ENCODE measurements at regions not wholly inside any gene's neighbourhood (a gene's known extent, or its start where the extent isn't known, plus 50 kb on each side); places are given as distances from the start of the nearest gene placed in this dataset.

DNA sequence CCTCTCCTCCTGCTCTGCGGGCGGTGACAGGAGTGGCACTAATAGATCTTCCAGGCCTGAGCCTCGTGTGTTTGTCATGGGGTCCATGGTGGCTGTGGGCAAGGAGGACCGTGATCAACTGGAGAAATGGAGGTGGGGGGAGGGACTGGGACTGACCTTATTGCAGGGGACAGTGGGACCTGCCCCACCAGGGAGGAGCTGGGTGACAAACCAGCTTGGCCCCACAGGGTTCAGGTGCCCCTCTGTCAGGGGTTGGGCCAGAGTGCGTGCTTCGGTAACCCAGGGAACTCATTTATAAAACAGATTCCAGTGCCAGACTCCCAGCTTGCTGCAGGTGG, 366.5 kb downstream of the BCOR start:
- no peaks in the 10 kb centered on the region for H3K36me3 ChIP-seq (replicated peaks in 1 of 2; ENCODE audit: control insufficient read depth in 1 of 2, insufficient read depth in 2 of 2, low read length in 1 of 2)
- no peak overlapping the region for H3K9ac ChIP-seq
- WGBS (ENCODE audit: low lambda C conversion rate): 67% methylated on average over 2 of the region's 6 CpGs
- peaks cover 6% of the 10 kb centered on the region for H3F3A ChIP-seq (replicated peaks; ENCODE audit: insufficient read depth)
- ChIA-PET POLR2A (interaction anchor here (0.5 to 1.6 kb wide), 6 partner anchors 80 to 755 kb away, joined by 3 to 8 read pairs (median 3); no protein-coding TSS in a partner anchor), CTCF (interaction anchor here (0.6 to 2.8 kb wide), 18 partner anchors 10 to 925 kb away, joined by 3 to 17 read pairs (median 4); no protein-coding TSS in a partner anchor)
- TF ChIP-seq FOSL2 (IDR thresholded peaks at IDR 0.05; ENCODE audit: borderline replicate concordance, low read depth): no peak
- no peak for TF ChIP-seq ELF1 (IDR thresholded peaks at IDR 0.05)
- no peak for TF ChIP-seq FOXJ3 (CRISPR knock-in tag; IDR thresholded peaks at IDR 0.05)
- TF ChIP-seq RXRA (IDR thresholded peaks at IDR 0.05; ENCODE audit: borderline replicate concordance, low read depth): no peak
- no peak for TF ChIP-seq RFX5 (IDR thresholded peaks at IDR 0.05; ENCODE audit: low read length)
- no peak for TF ChIP-seq POLR2AphosphoS5 (IDR thresholded peaks at IDR 0.05; ENCODE audit: low read depth, low read length)
- H3K27me3 ChIP-seq (ENCODE audit: insufficient read depth): peaks cover 10% of the 10 kb centered on the region; the same call in 1 of the 2 replicates
- H3K4me3 ChIP-seq (ENCODE audit: low read depth in 2 of 2, low read length in 1 of 2): no peak overlapping the region
- H3K9me3 ChIP-seq: no peaks in the 10 kb centered on the region
- no peak overlapping the region for H2AFZ ChIP-seq (ENCODE audit: low read depth)
- peak; percentile 19 for DNase-seq
- H3K79me2 ChIP-seq (ENCODE audit: insufficient read depth): no peaks in the 10 kb centered on the region
- peak overlapping the region; percentile 12 to 97; a peak in 3 of 4 replicates for H3K27ac ChIP-seq (ENCODE audit: low read depth in 2 of 2, low read length in 1 of 2)
- H4K20me1 ChIP-seq (ENCODE audit: insufficient read depth): no peaks in the 10 kb centered on the region
- H3K9me2 ChIP-seq: no peaks in the 10 kb centered on the region
- H3K4me1 ChIP-seq (ENCODE audit: control insufficient read depth in 1 of 2, insufficient read depth in 2 of 2, low read depth in 1 of 2, low read length in 1 of 2): peaks cover 0 to 63% of the 10 kb centered on the region in 2 experiments; a peak in 2 of 4 replicates
- no peak overlapping the region for H3K4me2 ChIP-seq

DNA sequence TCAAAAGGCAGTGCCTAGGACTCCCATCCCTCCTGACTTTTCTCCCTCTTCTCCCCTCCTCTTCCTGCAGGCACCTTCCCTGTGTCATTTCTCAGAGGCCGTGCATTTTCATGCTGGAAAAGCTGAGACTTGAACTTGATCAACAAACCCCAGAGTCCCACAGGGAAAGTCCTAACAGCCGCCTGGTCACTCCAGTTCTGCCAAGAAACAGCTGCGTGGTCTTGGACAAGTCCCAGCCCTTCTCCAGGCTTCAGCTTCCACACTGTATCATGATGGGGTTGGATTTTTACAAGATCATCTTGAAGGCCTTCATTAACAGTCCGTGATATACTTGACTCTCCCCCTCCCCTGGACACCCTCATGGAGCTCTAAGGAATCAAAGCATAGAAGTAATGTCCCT, 366.0 kb downstream of the BCOR start:
- Histone ChIP-seq H3K36me3 (replicated peaks in 1 of 2; ENCODE audit: control insufficient read depth in 1 of 2, insufficient read depth in 2 of 2, low read length in 1 of 2) (no peaks in the 10 kb centered on the region), H2AFZ (ENCODE audit: low read depth) (no peak overlapping the region), H3F3A (replicated peaks; ENCODE audit: insufficient read depth) (peaks cover 8% of the 10 kb centered on the region), H4K20me1 (ENCODE audit: insufficient read depth) (no peaks in the 10 kb centered on the region), H3K9ac (no peak overlapping the region), H3K4me3 (ENCODE audit: low read depth in 2 of 2, low read length in 1 of 2) (no peak overlapping the region), H3K27me3 (ENCODE audit: insufficient read depth) (peaks cover 10% of the 10 kb centered on the region; the same call in 1 of the 2 replicates), H3K9me3 (no peaks in the 10 kb centered on the region), H3K4me1 (ENCODE audit: control insufficient read depth in 1 of 2, insufficient read depth in 2 of 2, low read depth in 1 of 2, low read length in 1 of 2) (peaks cover 0 to 64% of the 10 kb centered on the region in 2 experiments; a peak in 2 of 4 replicates), H3K9me2 (no peaks in the 10 kb centered on the region), H3K4me2 (no peak overlapping the region), H3K27ac (ENCODE audit: low read depth in 2 of 2, low read length in 1 of 2) (peak overlapping the region in 1 of 2 experiments; percentile 97; a peak in 2 of 4 replicates), H3K79me2 (ENCODE audit: insufficient read depth) (no peaks in the 10 kb centered on the region)
- WGBS (ENCODE audit: low lambda C conversion rate): 30% methylated on average over 4 of the region's 4 CpGs
- ChIA-PET POLR2A (no interaction called here), CTCF (interaction anchor here (0.9 to 2.8 kb wide), 12 partner anchors 12 to 580 kb away, joined by 3 to 17 read pairs (median 4); no protein-coding TSS in a partner anchor)
- TF ChIP-seq FOXJ3 (CRISPR knock-in tag; IDR thresholded peaks at IDR 0.05): no peak
- TF ChIP-seq, protein P1, sequence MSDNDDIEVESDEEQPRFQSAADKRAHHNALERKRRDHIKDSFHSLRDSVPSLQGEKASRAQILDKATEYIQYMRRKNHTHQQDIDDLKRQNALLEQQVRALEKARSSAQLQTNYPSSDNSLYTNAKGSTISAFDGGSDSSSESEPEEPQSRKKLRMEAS (IDR thresholded peaks at IDR 0.05; ENCODE audit: low read depth): no peak
- TF ChIP-seq MXI1 (IDR thresholded peaks at IDR 0.05; ENCODE audit: low read depth, low read length): no peak
- TF ChIP-seq, protein P2, sequence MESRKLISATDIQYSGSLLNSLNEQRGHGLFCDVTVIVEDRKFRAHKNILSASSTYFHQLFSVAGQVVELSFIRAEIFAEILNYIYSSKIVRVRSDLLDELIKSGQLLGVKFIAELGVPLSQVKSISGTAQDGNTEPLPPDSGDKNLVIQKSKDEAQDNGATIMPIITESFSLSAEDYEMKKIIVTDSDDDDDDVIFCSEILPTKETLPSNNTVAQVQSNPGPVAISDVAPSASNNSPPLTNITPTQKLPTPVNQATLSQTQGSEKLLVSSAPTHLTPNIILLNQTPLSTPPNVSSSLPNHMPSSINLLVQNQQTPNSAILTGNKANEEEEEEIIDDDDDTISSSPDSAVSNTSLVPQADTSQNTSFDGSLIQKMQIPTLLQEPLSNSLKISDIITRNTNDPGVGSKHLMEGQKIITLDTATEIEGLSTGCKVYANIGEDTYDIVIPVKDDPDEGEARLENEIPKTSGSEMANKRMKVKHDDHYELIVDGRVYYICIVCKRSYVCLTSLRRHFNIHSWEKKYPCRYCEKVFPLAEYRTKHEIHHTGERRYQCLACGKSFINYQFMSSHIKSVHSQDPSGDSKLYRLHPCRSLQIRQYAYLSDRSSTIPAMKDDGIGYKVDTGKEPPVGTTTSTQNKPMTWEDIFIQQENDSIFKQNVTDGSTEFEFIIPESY (IDR thresholded peaks at IDR 0.05; ENCODE audit: borderline replicate concordance, low read depth): no peak
- TF ChIP-seq RXRA (IDR thresholded peaks at IDR 0.05; ENCODE audit: borderline replicate concordance, low read depth): no peak
- no peak for TF ChIP-seq CHD2 (IDR thresholded peaks at IDR 0.05; ENCODE audit: low read length, partially characterized antibody)
- TF ChIP-seq TAF1 (IDR thresholded peaks at IDR 0.05; ENCODE audit: borderline replicate concordance, low read depth, low read length): no peak
- no peak for TF ChIP-seq FOXM1 (IDR thresholded peaks at IDR 0.05; ENCODE audit: low read depth)
- TF ChIP-seq FOSL2 (IDR thresholded peaks at IDR 0.05; ENCODE audit: borderline replicate concordance, low read depth): no peak
- TF ChIP-seq RFX5 (IDR thresholded peaks at IDR 0.05; ENCODE audit: low read length): no peak
- TF ChIP-seq, protein P3, sequence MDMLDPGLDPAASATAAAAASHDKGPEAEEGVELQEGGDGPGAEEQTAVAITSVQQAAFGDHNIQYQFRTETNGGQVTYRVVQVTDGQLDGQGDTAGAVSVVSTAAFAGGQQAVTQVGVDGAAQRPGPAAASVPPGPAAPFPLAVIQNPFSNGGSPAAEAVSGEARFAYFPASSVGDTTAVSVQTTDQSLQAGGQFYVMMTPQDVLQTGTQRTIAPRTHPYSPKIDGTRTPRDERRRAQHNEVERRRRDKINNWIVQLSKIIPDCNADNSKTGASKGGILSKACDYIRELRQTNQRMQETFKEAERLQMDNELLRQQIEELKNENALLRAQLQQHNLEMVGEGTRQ (IDR thresholded peaks at IDR 0.05; ENCODE audit: borderline replicate concordance, low read depth, low read length): no peak
- TF ChIP-seq TCF12 (IDR thresholded peaks at IDR 0.05): no peak
- TF ChIP-seq YY1 (IDR thresholded peaks at IDR 0.05; ENCODE audit: low read depth): no peak
- TF ChIP-seq, protein P4, sequence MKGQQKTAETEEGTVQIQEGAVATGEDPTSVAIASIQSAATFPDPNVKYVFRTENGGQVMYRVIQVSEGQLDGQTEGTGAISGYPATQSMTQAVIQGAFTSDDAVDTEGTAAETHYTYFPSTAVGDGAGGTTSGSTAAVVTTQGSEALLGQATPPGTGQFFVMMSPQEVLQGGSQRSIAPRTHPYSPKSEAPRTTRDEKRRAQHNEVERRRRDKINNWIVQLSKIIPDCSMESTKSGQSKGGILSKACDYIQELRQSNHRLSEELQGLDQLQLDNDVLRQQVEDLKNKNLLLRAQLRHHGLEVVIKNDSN (IDR thresholded peaks at IDR 0.05; ENCODE audit: borderline replicate concordance, low read depth): no peak
- TF ChIP-seq NFIC (IDR thresholded peaks at IDR 0.05; ENCODE audit: borderline replicate concordance): no peak
- TF ChIP-seq, protein P5, sequence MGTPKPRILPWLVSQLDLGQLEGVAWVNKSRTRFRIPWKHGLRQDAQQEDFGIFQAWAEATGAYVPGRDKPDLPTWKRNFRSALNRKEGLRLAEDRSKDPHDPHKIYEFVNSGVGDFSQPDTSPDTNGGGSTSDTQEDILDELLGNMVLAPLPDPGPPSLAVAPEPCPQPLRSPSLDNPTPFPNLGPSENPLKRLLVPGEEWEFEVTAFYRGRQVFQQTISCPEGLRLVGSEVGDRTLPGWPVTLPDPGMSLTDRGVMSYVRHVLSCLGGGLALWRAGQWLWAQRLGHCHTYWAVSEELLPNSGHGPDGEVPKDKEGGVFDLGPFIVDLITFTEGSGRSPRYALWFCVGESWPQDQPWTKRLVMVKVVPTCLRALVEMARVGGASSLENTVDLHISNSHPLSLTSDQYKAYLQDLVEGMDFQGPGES (IDR thresholded peaks at IDR 0.05; ENCODE audit: low read depth, low read length): no peak
- TF ChIP-seq NRF1 (IDR thresholded peaks at IDR 0.05; ENCODE audit: low read depth, low read length): no peak
- no peak for DNase-seq
